SK-N-SH (cell line): ENCODE measurements at regions not wholly inside any gene's neighbourhood (a gene's known extent, or its start where the extent isn't known, plus 50 kb on each side); places are given as distances from the start of the nearest gene placed in this dataset.

ENCODE experiments used
- CTCF ChIA-PET: fragments of 300-600, 350-600 bp; formaldehyde crosslinking; extraction: SDS; loops from one replicate; lab custom pipeline; 2021; lab: Yijun Ruan, JAX
- POLR2A ChIA-PET: fragments of 350-600 bp; sonication (Branson Sonifier 250); formaldehyde crosslinking; extraction: SDS; loops from one replicate; lab custom pipeline; 2020; ENCODE audit warnings: antibody characterized with exemption, inconsistent platforms; lab: Yijun Ruan, JAX
- DNase-seq: peaks from one replicate; pipeline ENCODE4 v3.0.0; 2012
- H2AFZ ChIP-seq: fragments of 200-600 bp; sonication (generic); 2 replicates; pipeline ENCODE4 v1.8.1; 2016; ENCODE audit warnings: antibody characterized with exemption, mild to moderate bottlenecking, low read depth
- H3F3A ChIP-seq: fragments of 200-600 bp; sonication (generic); replicated peaks from 2 replicates; pipeline ENCODE3; 2016; ENCODE audit warnings: antibody characterized with exemption, mild to moderate bottlenecking; ENCODE audit not compliant: insufficient read depth
- H3K27ac ChIP-seq, 2 experiments: fragments of 200-500 bp in 1 of 2; fragments of 200-600 bp in 1 of 2; sonication (Bioruptor generic) in 1 of 2; sonication (generic), shearing (Covaris generic) in 1 of 2; 2 replicates each; pipeline versions ENCODE4 v1.5.1 to v1.6.1; 2014 to 2016; ENCODE audit warnings: low read depth in 2 of 2, inconsistent platforms in 1 of 2, low read length in 1 of 2, mild to moderate bottlenecking in 1 of 2, mixed read lengths in 1 of 2
- H3K27me3 ChIP-seq: fragments of 200-600 bp; sonication (generic), shearing (Covaris generic); 2 replicates; pipeline ENCODE4 v1.6.1; 2016; ENCODE audit warnings: mixed run types; ENCODE audit not compliant: insufficient read depth
- H3K36me3 ChIP-seq, 2 experiments: fragments of 200-500 bp in 1 of 2; fragments of 200-600 bp in 1 of 2; sonication (Bioruptor generic) in 1 of 2; sonication (generic) in 1 of 2; replicated peaks in 1 of 2; 2 replicates each; pipeline versions ENCODE3 to v1.5.1; 2014 to 2016; ENCODE audit warnings: low read length in 1 of 2, mild to moderate bottlenecking in 1 of 2; ENCODE audit not compliant: insufficient read depth in 2 of 2, control insufficient read depth in 1 of 2
- H3K4me1 ChIP-seq, 2 experiments: fragments of 200-500 bp in 1 of 2; fragments of 200-600 bp in 1 of 2; sonication (Bioruptor generic) in 1 of 2; sonication (generic), shearing (Covaris generic) in 1 of 2; 2 replicates each; pipeline versions ENCODE4 v1.5.1 to v1.6.1; 2014 to 2016; ENCODE audit warnings: low read depth in 1 of 2, low read length in 1 of 2, mixed run types in 1 of 2; ENCODE audit not compliant: insufficient read depth in 2 of 2, control insufficient read depth in 1 of 2
- H3K4me2 ChIP-seq: fragments of 200-600 bp; sonication (generic), shearing (Covaris generic); 2 replicates; pipeline ENCODE4 v1.6.1; 2017; ENCODE audit warnings: mixed run types
- H3K4me3 ChIP-seq, 2 experiments: fragments of 200-500 bp in 1 of 2; fragments of 200-600 bp in 1 of 2; sonication (Bioruptor generic) in 1 of 2; sonication (generic), shearing (Covaris generic) in 1 of 2; 2 replicates each; pipeline versions ENCODE4 v1.5.1 to v1.8.1; 2014 to 2016; ENCODE audit warnings: low read depth in 2 of 2, inconsistent platforms in 1 of 2, low read length in 1 of 2, mild to moderate bottlenecking in 1 of 2, mixed read lengths in 1 of 2, moderate library complexity in 1 of 2
- H3K79me2 ChIP-seq: fragments of 200-600 bp; sonication (generic); 2 replicates; pipeline ENCODE4 v1.8.1; 2017; ENCODE audit warnings: mild to moderate bottlenecking; ENCODE audit not compliant: insufficient read depth
- H3K9ac ChIP-seq: fragments of 200-600 bp; sonication (generic); 2 replicates; pipeline ENCODE4 v1.6.1; 2017; ENCODE audit warnings: mixed run types
- H3K9me2 ChIP-seq: fragments of 200-600 bp; sonication (generic); 2 replicates; pipeline ENCODE4 v1.6.1; 2017; ENCODE audit warnings: mixed run types
- H3K9me3 ChIP-seq: fragments of 200-600 bp; sonication (generic); 2 replicates; pipeline ENCODE4 v1.6.1; 2017; ENCODE audit warnings: mixed run types, mild to moderate bottlenecking, moderate library complexity
- H4K20me1 ChIP-seq: fragments of 200-600 bp; sonication (generic); 2 replicates; pipeline ENCODE4 v1.6.1; 2017; ENCODE audit warnings: mild to moderate bottlenecking, mixed run types; ENCODE audit not compliant: insufficient read depth
- CHD2 ChIP-seq: fragments of 150-350 bp; IDR thresholded peaks from 2 replicates; pipeline ENCODE4 v1.6.1; 2018; ENCODE audit warnings: low read length; ENCODE audit not compliant: partially characterized antibody
- ELF1 ChIP-seq: IDR thresholded peaks from 2 replicates; pipeline ENCODE4 v1.4.0; 2012
- EZH2phosphoT487 ChIP-seq: fragments of 200-600 bp; sonication (generic); IDR thresholded peaks from 2 replicates; pipeline ENCODE4 v1.6.1; 2017; ENCODE audit warnings: low read depth, mixed run types, mild to moderate bottlenecking, antibody characterized with exemption, moderate library complexity, borderline replicate concordance
- FOXJ3 ChIP-seq: sonication (generic); formaldehyde crosslinking; IDR thresholded peaks from 2 replicates; pipeline ENCODE4 v1.5.1; 2020; ENCODE audit warnings: mild to moderate bottlenecking, missing genetic modification reagents
- GABPA ChIP-seq: IDR thresholded peaks from 2 replicates; pipeline ENCODE4 v1.4.0; 2012; ENCODE audit warnings: low read depth, mild to moderate bottlenecking
- IRF3 ChIP-seq: fragments of 150-350 bp; IDR thresholded peaks from 2 replicates; pipeline ENCODE4 v1.6.1; 2016; ENCODE audit warnings: mild to moderate bottlenecking, low read depth, low read length
- MAX ChIP-seq: IDR thresholded peaks from 2 replicates; pipeline ENCODE4 v1.4.0; 2012; ENCODE audit warnings: low read depth
- POLR2AphosphoS5 ChIP-seq: IDR thresholded peaks from 2 replicates; pipeline ENCODE4 v1.6.1; 2012; ENCODE audit warnings: low read depth, low read length
- RAD21 ChIP-seq: IDR thresholded peaks from 2 replicates; pipeline ENCODE4 v1.6.1; 2012; ENCODE audit warnings: mild to moderate bottlenecking, low read length
- RFX5 ChIP-seq: IDR thresholded peaks from 2 replicates; pipeline ENCODE4 v1.6.1; 2012; ENCODE audit warnings: mild to moderate bottlenecking, improper control_type of control experiment, low read length
- TAF1 ChIP-seq: IDR thresholded peaks from 2 replicates; pipeline ENCODE4 v1.6.1; 2012; ENCODE audit warnings: low read depth, mild to moderate bottlenecking, low read length, moderate library complexity, borderline replicate concordance
- USF1 ChIP-seq: IDR thresholded peaks from 2 replicates; pipeline ENCODE4 v1.4.0; 2012; ENCODE audit warnings: low read depth, borderline replicate concordance
- USF2 ChIP-seq: fragments of 150-350 bp; IDR thresholded peaks from 2 replicates; pipeline ENCODE4 v1.6.1; 2017; ENCODE audit warnings: antibody characterized with exemption, low read length, low read depth, borderline replicate concordance
- ZBTB33 ChIP-seq: IDR thresholded peaks from 2 replicates; pipeline ENCODE4 v1.4.0; 2012; ENCODE audit warnings: low read depth, borderline replicate concordance
- WGBS: methylation state at CpG from one replicate; pipeline ENCODE4 v1.1.6; 2017; ENCODE audit warnings: low lambda C conversion rate; 5-methylcytosine and 5-hydroxymethylcytosine counted together

- Histone ChIP-seq H3F3A (no peaks in the 10 kb centered on the region), H3K9ac (no peak overlapping the region)
- 80% methylated on average over 4 of the region's 5 CpGs for WGBS
- TF ChIP-seq MAX (no peak), CHD2 (no peak), RFX5 (no peak), GABPA (no peak)
- TF ChIP-seq, all 33 proteins: peak for 0
- ChIA-PET CTCF (no interaction called here), POLR2A (no interaction called here)
- Histone ChIP-seq H3K9me3 (no peaks in the 10 kb centered on the region), H3K9me2 (no peaks in the 10 kb centered on the region), H3K4me1 (peaks cover 0 to 4% of the 10 kb centered on the region in 2 experiments; a peak in 1 of 4 replicates), H4K20me1 (no peaks in the 10 kb centered on the region), H3K4me3 (no peak overlapping the region), H3K4me2 (no peak overlapping the region), H3K27ac (no peak overlapping the region), H3K27me3 (no peaks in the 10 kb centered on the region), H3K36me3 (no peaks in the 10 kb centered on the region), H2AFZ (no peak overlapping the region), H3K79me2 (no peaks in the 10 kb centered on the region)
- DNase-seq: no peak
Measured at GRCh38 chr1:56291374-56291919, 287.9 kb downstream of the PLPP3 start.

GRCh38 chr1:56289260-56289659 lies 290.1 kb downstream of the PLPP3 start:
- Histone ChIP-seq H4K20me1 (no peaks in the 10 kb centered on the region), H2AFZ (no peak overlapping the region), H3K4me3 (no peak overlapping the region), H3F3A (no peaks in the 10 kb centered on the region), H3K27me3 (no peaks in the 10 kb centered on the region), H3K79me2 (no peaks in the 10 kb centered on the region), H3K4me1 (peaks cover 0 to 2% of the 10 kb centered on the region in 2 experiments; a peak in 1 of 4 replicates), H3K27ac (no peak overlapping the region), H3K9ac (no peak overlapping the region), H3K9me2 (no peaks in the 10 kb centered on the region), H3K9me3 (no peaks in the 10 kb centered on the region), H3K4me2 (no peak overlapping the region), H3K36me3 (no peaks in the 10 kb centered on the region)
- ChIA-PET CTCF (no interaction called here), POLR2A (no interaction called here)
- DNase-seq: no peak
- 72% methylated on average over 1 of the region's 1 CpG for WGBS
- TF ChIP-seq USF2 (no peak), POLR2AphosphoS5 (no peak), IRF3 (no peak), ZBTB33 (no peak), FOXJ3 (no peak), RFX5 (no peak), RAD21 (no peak), USF1 (no peak), TAF1 (no peak), ELF1 (no peak), GABPA (no peak), EZH2phosphoT487 (no peak)
